Endothelial cell (in vitro differentiated cells): ENCODE measurements at regions not wholly inside any gene's neighbourhood (a gene's known extent, or its start where the extent isn't known, plus 50 kb on each side); places are given as distances from the start of the nearest gene placed in this dataset.

Experiments
- DNase-seq: peaks from one replicate; pipeline ENCODE4 v3.0.0; 2021; ENCODE audit warnings: low spot score
- H3K27ac Mint-ChIP-seq: one replicate; pipeline ENCODE4 v1.8.0; 2021; ENCODE audit warnings: mixed read lengths, inconsistent platforms; ENCODE audit not compliant: unreplicated experiment
- H3K27me3 Mint-ChIP-seq: one replicate; pipeline ENCODE4 v1.8.0; 2021; ENCODE audit warnings: mild to moderate bottlenecking, moderate library complexity, mixed read lengths, inconsistent platforms; ENCODE audit not compliant: unreplicated experiment
- H3K36me3 Mint-ChIP-seq: one replicate; pipeline ENCODE4 v1.8.0; 2021; ENCODE audit warnings: mild to moderate bottlenecking, low read depth, mixed read lengths, inconsistent platforms; ENCODE audit not compliant: unreplicated experiment
- H3K4me1 Mint-ChIP-seq: one replicate; pipeline ENCODE4 v1.8.0; 2021; ENCODE audit warnings: mild to moderate bottlenecking, mixed read lengths, inconsistent platforms; ENCODE audit not compliant: unreplicated experiment
- H3K4me3 Mint-ChIP-seq: one replicate; pipeline ENCODE4 v1.8.0; 2021; ENCODE audit warnings: mild to moderate bottlenecking, mixed read lengths, inconsistent platforms; ENCODE audit not compliant: unreplicated experiment
- H3K9me3 Mint-ChIP-seq: one replicate; pipeline ENCODE4 v1.8.0; 2021; ENCODE audit warnings: mixed read lengths, inconsistent platforms; ENCODE audit not compliant: unreplicated experiment
- CTCF ChIP-seq: fragments of 200-600 bp; sonication (generic); IDR thresholded peaks from one replicate; pipeline ENCODE4 v1.5.0; 2021; ENCODE audit warnings: antibody characterized with exemption; ENCODE audit not compliant: unreplicated experiment

GRCh38 chr6:140599916-140600315, 1225.5 kb upstream of the CITED2 start:
- no peak for DNase-seq
- TF ChIP-seq CTCF, result no peak
- no peaks in the 10 kb centered on the region for H3K9me3 Mint-ChIP-seq
- H3K4me1 Mint-ChIP-seq, result no peaks in the 10 kb centered on the region
- no peaks in the 10 kb centered on the region for H3K36me3 Mint-ChIP-seq
- no peak overlapping the region for H3K27ac Mint-ChIP-seq
- H3K4me3 Mint-ChIP-seq, result no peak overlapping the region
- peaks cover 2% of the 10 kb centered on the region for H3K27me3 Mint-ChIP-seq

GRCh38 chr6:140597181-140597580, 1222.7 kb upstream of the CITED2 start:
- no peak for TF ChIP-seq CTCF
- peaks cover under 1% of the 10 kb centered on the region for H3K27me3 Mint-ChIP-seq
- no peak overlapping the region for H3K4me3 Mint-ChIP-seq
- no peak for DNase-seq
- no peaks in the 10 kb centered on the region for H3K4me1 Mint-ChIP-seq
- no peaks in the 10 kb centered on the region for H3K36me3 Mint-ChIP-seq
- no peaks in the 10 kb centered on the region for H3K9me3 Mint-ChIP-seq
- H3K27ac Mint-ChIP-seq, result no peak overlapping the region

- no peak overlapping the region for H3K4me3 Mint-ChIP-seq
- H3K36me3 Mint-ChIP-seq, result no peaks in the 10 kb centered on the region
- H3K4me1 Mint-ChIP-seq, result no peaks in the 10 kb centered on the region
- TF ChIP-seq CTCF, result no peak
- no peak for DNase-seq
- no peaks in the 10 kb centered on the region for H3K27me3 Mint-ChIP-seq
- no peak overlapping the region for H3K27ac Mint-ChIP-seq
- no peaks in the 10 kb centered on the region for H3K9me3 Mint-ChIP-seq
Observed at GRCh38 chr6:140594806-140595128, 1220.3 kb upstream of the CITED2 start.

GRCh38 chr6:140592877-140593276, 1218.4 kb upstream of the CITED2 start:
- Mint-ChIP-seq H3K4me3 (no peak overlapping the region), H3K27ac (no peak overlapping the region), H3K4me1 (no peaks in the 10 kb centered on the region), H3K9me3 (no peaks in the 10 kb centered on the region), H3K27me3 (no peaks in the 10 kb centered on the region), H3K36me3 (no peaks in the 10 kb centered on the region)
- DNase-seq, result no peak
- no peak for TF ChIP-seq CTCF

- Mint-ChIP-seq H3K9me3 (no peaks in the 10 kb centered on the region), H3K27me3 (no peaks in the 10 kb centered on the region), H3K36me3 (no peaks in the 10 kb centered on the region), H3K27ac (no peak overlapping the region), H3K4me3 (no peak overlapping the region), H3K4me1 (no peaks in the 10 kb centered on the region)
- no peak for TF ChIP-seq CTCF
- DNase-seq, result no peak
Observed at GRCh38 chr6:140590641-140591040, 1216.2 kb upstream of the CITED2 start.
